ENCODE measurements at regions not wholly inside any gene's neighbourhood (a gene's known extent, or its start where the extent isn't known, plus 50 kb on each side); places are given as distances from the start of the nearest gene placed in this dataset.

DNA sequence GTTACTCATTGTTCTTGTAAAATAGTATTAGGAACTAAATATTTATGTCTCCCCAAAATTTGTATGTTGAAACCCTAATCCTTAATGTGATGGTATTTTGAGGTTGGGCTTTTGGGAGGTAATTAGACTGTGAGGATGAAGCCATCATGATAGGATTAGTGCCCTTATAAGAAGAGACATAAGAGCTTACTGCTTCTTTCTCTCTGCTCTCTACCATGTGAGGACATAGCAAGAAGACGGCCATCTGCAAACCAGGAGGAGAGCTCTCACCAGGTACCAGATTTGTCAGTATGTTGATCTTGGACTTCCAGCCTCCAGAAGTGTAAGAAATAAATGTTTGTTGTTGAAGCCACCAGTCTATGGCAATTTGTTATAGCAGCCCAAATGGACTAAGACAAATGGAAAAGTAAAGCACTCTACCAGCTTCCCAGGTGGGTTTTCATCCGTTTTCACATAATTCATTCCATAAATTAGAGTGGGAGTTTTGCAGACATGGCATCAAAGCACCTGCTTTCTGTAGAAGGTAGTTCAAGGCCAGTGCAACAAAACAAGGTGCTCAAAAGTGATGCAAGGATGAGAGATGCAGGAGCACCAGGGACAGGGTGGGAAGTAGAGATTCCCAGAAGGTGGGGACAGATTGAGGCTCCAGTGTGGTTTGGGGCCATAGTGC, 70.7 kb downstream of the MYCN start:
- no CpG with 5 or more reads among the region's 2 CpGs for WGBS (ENCODE audit: insufficient coverage)
- Mint-ChIP-seq H3K27me3 (peaks cover 21% of the 10 kb centered on the region), H3K4me3 (no peak overlapping the region), H3K27ac (no peak overlapping the region), H3K9me3 (ENCODE audit: insufficient read depth) (no peaks in the 10 kb centered on the region), H3K4me1 (no peaks in the 10 kb centered on the region)
- intact Hi-C loops (cut with micrococcal nuclease) = no loop called here
- Histone ChIP-seq H3K27me3 (replicated peaks in 1 of 4; ENCODE audit: control extremely low read depth in 1 of 4, control insufficient read depth in 3 of 4, insufficient read depth in 4 of 4, low read length in 3 of 4) (peaks cover 0 to 5% (median 0%) of the 10 kb centered on the region in 4 experiments), H3K4me2 (replicated peaks; ENCODE audit: low read depth, low read length, poor library complexity, severe bottlenecking) (no peak overlapping the region), H3K79me2 (ENCODE audit: control insufficient read depth, insufficient read depth, low read length) (no peaks in the 10 kb centered on the region), H3K27ac (ENCODE audit: low read length in 2 of 2) (no peak overlapping the region), H3K36me3 (replicated peaks in 1 of 2; ENCODE audit: control extremely low read depth in 1 of 2, control insufficient read depth in 1 of 2, extremely low read depth in 1 of 2, insufficient read depth in 2 of 2, low read length in 1 of 2) (no peaks in the 10 kb centered on the region), H2AFZ (ENCODE audit: insufficient read depth, low read depth, low read length, poor library complexity, severe bottlenecking) (no peak overlapping the region), H3K4me3 (ENCODE audit: control extremely low read depth in 1 of 5, extremely low read depth in 1 of 5, insufficient read depth in 1 of 5, low read depth in 2 of 5, low read length in 4 of 5) (no peak overlapping the region), H4K20me1 (ENCODE audit: control insufficient read depth, insufficient read depth, low read length, poor library complexity, severe bottlenecking) (no peaks in the 10 kb centered on the region), H3K9me3 (ENCODE audit: control extremely low read depth in 1 of 3, control insufficient read depth in 2 of 3, insufficient read depth in 1 of 3, low read length in 2 of 3) (peaks cover 0 to 11% (median 0%) of the 10 kb centered on the region in 3 donors), H3K9ac (ENCODE audit: low read length) (no peak overlapping the region), H3K4me1 (ENCODE audit: control insufficient read depth in 2 of 2, insufficient read depth in 2 of 2, low read length in 2 of 2) (no peaks in the 10 kb centered on the region)
- ChIA-PET POLR2A (no interaction called here), CTCF (no interaction called here)
- DNase-seq (no peak), ATAC-seq (ENCODE audit: low read depth) (no peak)
- TF ChIP-seq EZH2 (IDR thresholded peaks at IDR 0.05; ENCODE audit: borderline replicate concordance, insufficient read depth, low read depth, low read length, poor library complexity, severe bottlenecking) = no peak
- TF ChIP-seq, protein P1, sequence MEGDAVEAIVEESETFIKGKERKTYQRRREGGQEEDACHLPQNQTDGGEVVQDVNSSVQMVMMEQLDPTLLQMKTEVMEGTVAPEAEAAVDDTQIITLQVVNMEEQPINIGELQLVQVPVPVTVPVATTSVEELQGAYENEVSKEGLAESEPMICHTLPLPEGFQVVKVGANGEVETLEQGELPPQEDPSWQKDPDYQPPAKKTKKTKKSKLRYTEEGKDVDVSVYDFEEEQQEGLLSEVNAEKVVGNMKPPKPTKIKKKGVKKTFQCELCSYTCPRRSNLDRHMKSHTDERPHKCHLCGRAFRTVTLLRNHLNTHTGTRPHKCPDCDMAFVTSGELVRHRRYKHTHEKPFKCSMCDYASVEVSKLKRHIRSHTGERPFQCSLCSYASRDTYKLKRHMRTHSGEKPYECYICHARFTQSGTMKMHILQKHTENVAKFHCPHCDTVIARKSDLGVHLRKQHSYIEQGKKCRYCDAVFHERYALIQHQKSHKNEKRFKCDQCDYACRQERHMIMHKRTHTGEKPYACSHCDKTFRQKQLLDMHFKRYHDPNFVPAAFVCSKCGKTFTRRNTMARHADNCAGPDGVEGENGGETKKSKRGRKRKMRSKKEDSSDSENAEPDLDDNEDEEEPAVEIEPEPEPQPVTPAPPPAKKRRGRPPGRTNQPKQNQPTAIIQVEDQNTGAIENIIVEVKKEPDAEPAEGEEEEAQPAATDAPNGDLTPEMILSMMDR (IDR thresholded peaks at IDR 0.05) = no peak

GRCh38 chr2:16010011-16010410, 69.7 kb downstream of the MYCN start:
- peaks cover 0 to 5% (median 0%) of the 10 kb centered on the region in 4 experiments for H3K27me3 ChIP-seq (replicated peaks in 1 of 4; ENCODE audit: control extremely low read depth in 1 of 4, control insufficient read depth in 3 of 4, insufficient read depth in 4 of 4, low read length in 3 of 4)
- WGBS (ENCODE audit: insufficient coverage) = 82% methylated on average over 3 of the region's 3 CpGs
- no peak for ATAC-seq (ENCODE audit: low read depth)
- Mint-ChIP-seq H3K9me3 (ENCODE audit: insufficient read depth) (no peaks in the 10 kb centered on the region), H3K4me3 (no peak overlapping the region), H3K27ac (no peak overlapping the region), H3K4me1 (no peaks in the 10 kb centered on the region), H3K27me3 (peaks cover 20% of the 10 kb centered on the region)
- no peak overlapping the region for H2AFZ ChIP-seq (ENCODE audit: insufficient read depth, low read depth, low read length, poor library complexity, severe bottlenecking)
- no peak overlapping the region for H3K4me3 ChIP-seq (ENCODE audit: control extremely low read depth in 1 of 5, extremely low read depth in 1 of 5, insufficient read depth in 1 of 5, low read depth in 2 of 5, low read length in 4 of 5)
- no peak overlapping the region for H3K27ac ChIP-seq (ENCODE audit: low read length in 2 of 2)
- DNase-seq = no peak
- POLR2A ChIA-PET = no interaction called here
- H3K4me1 ChIP-seq (ENCODE audit: control insufficient read depth in 2 of 2, insufficient read depth in 2 of 2, low read length in 2 of 2) = no peaks in the 10 kb centered on the region
- H4K20me1 ChIP-seq (ENCODE audit: control insufficient read depth, insufficient read depth, low read length, poor library complexity, severe bottlenecking) = no peaks in the 10 kb centered on the region
- peaks cover 0 to 8% (median 0%) of the 10 kb centered on the region in 3 donors for H3K9me3 ChIP-seq (ENCODE audit: control extremely low read depth in 1 of 3, control insufficient read depth in 2 of 3, insufficient read depth in 1 of 3, low read length in 2 of 3)
- no peak for TF ChIP-seq EZH2 (IDR thresholded peaks at IDR 0.05; ENCODE audit: borderline replicate concordance, insufficient read depth, low read depth, low read length, poor library complexity, severe bottlenecking)
- TF ChIP-seq, protein P1 (IDR thresholded peaks at IDR 0.05) = no peak
- H3K36me3 ChIP-seq (replicated peaks in 1 of 2; ENCODE audit: control extremely low read depth in 1 of 2, control insufficient read depth in 1 of 2, extremely low read depth in 1 of 2, insufficient read depth in 2 of 2, low read length in 1 of 2) = no peaks in the 10 kb centered on the region
- no peak overlapping the region for H3K4me2 ChIP-seq (replicated peaks; ENCODE audit: low read depth, low read length, poor library complexity, severe bottlenecking)
- CTCF ChIA-PET = no interaction called here
- H3K79me2 ChIP-seq (ENCODE audit: control insufficient read depth, insufficient read depth, low read length) = no peaks in the 10 kb centered on the region
- intact Hi-C loops (cut with micrococcal nuclease) = no loop called here
- no peak overlapping the region for H3K9ac ChIP-seq (ENCODE audit: low read length)

Data from B cell (primary cell).